WTC11 (cell line): ENCODE measurements at regions not wholly inside any gene's neighbourhood (a gene's known extent, or its start where the extent isn't known, plus 50 kb on each side); places are given as distances from the start of the nearest gene placed in this dataset.

Experiments
- ETV6 ChIP-seq: sonication (generic); formaldehyde crosslinking; IDR thresholded peaks from 2 replicates; pipeline ENCODE4 v1.8.1; 2022; ENCODE audit warnings: mild to moderate bottlenecking, missing genetic modification reagents
- TF ChIP-seq, protein P1 (sequence below): fragments of 250-450 bp; sonication (Bioruptor Pico); IDR thresholded peaks from 2 replicates; pipeline ENCODE4 v1.9.0; 2021; ENCODE audit warnings: mild to moderate bottlenecking
- TF ChIP-seq, protein P2 (sequence below): sonication (generic); formaldehyde crosslinking; IDR thresholded peaks from 2 replicates; pipeline ENCODE4 v1.8.0; 2022; ENCODE audit warnings: mild to moderate bottlenecking, missing genetic modification reagents

DNA sequence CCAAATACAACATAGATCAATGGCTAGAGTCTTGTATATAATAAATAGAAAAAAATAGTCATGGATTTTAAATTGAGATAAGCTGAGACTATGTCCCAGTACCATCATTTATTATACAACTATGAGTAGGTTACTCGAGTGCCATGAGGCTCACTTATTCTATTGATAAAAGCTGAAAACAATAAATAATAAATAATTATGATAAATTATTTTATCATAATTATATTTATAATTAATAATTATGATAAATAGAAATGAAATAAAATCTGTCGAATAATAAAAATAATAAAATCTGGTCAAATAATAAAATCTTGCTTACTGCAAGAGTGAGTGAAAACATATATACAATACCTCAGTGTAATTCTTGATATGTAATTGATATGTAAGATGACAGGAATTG is 801.4 kb downstream of the FAM181B start:
- TF ChIP-seq, protein P1, sequence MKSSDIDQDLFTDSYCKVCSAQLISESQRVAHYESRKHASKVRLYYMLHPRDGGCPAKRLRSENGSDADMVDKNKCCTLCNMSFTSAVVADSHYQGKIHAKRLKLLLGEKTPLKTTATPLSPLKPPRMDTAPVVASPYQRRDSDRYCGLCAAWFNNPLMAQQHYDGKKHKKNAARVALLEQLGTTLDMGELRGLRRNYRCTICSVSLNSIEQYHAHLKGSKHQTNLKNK (CRISPR knock-in tag), result no peak
- TF ChIP-seq ETV6 (CRISPR knock-in tag), result no peak
- TF ChIP-seq, protein P2, sequence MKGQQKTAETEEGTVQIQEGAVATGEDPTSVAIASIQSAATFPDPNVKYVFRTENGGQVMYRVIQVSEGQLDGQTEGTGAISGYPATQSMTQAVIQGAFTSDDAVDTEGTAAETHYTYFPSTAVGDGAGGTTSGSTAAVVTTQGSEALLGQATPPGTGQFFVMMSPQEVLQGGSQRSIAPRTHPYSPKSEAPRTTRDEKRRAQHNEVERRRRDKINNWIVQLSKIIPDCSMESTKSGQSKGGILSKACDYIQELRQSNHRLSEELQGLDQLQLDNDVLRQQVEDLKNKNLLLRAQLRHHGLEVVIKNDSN (CRISPR knock-in tag), result no peak
